OCI-LY7 (cell line): ENCODE measurements at regions not wholly inside any gene's neighbourhood (a gene's known extent, or its start where the extent isn't known, plus 50 kb on each side); places are given as distances from the start of the nearest gene placed in this dataset.
"Not testable (repeated sequence)": the region's sequence is repeated elsewhere in the genome, so short reads cannot be mapped to it uniquely, and the experiment has no call there.

Experiments
- BruUV-seq: library from RNA; stranded (reverse); fragments of 400-500 nt; replicated peaks from 2 replicates; lab custom pipeline; 2021; lab: Mats Ljungman, UMichigan
- CTCF ChIA-PET: fragments of 300-600 bp; sonication (Branson Sonifier 250); formaldehyde crosslinking; loops from one replicate; lab custom pipeline; 2022; ENCODE audit warnings: antibody characterized with exemption; ENCODE audit not compliant: unreplicated experiment; lab: Charles Lee
- POLR2A ChIA-PET: fragments of 300-600 bp; sonication (Branson Sonifier 250); formaldehyde crosslinking; loops from one replicate; lab custom pipeline; 2022; ENCODE audit warnings: antibody characterized with exemption; lab: Charles Lee
- DNase-seq: peaks from one replicate; pipeline ENCODE4 v3.0.0-alpha.2; 2015; ENCODE audit warnings: low spot score
- H2AFZ ChIP-seq: fragments of 200-600 bp; sonication (generic), shearing (Covaris generic); 2 replicates; pipeline ENCODE4 v1.6.1; 2014; ENCODE audit warnings: mild to moderate bottlenecking, antibody characterized with exemption, low read length, moderate library complexity
- H3K27ac ChIP-seq: fragments of 200-600 bp; sonication (generic); 2 replicates; pipeline ENCODE4 v1.5.1; 2014; ENCODE audit warnings: mixed run types, low read depth, mild to moderate bottlenecking, moderate library complexity, low read length, inconsistent platforms; ENCODE audit not compliant: poor library complexity, severe bottlenecking
- H3K36me3 ChIP-seq: fragments of 200-600 bp; sonication (generic); 2 replicates; pipeline ENCODE4 v1.6.1; 2014; ENCODE audit warnings: mild to moderate bottlenecking, antibody characterized with exemption, low read length, moderate library complexity, mixed read lengths; ENCODE audit not compliant: insufficient read depth
- H3K4me1 ChIP-seq: fragments of 200-600 bp; sonication (generic); 2 replicates; pipeline ENCODE4 v1.5.1; 2014; ENCODE audit warnings: mild to moderate bottlenecking, low read length; ENCODE audit not compliant: insufficient read depth, poor library complexity, severe bottlenecking
- H3K4me2 ChIP-seq: fragments of 200-600 bp; sonication (generic); 2 replicates; pipeline ENCODE4 v1.6.1; 2014; ENCODE audit warnings: mild to moderate bottlenecking, low read length
- H3K4me3 ChIP-seq: fragments of 200-600 bp; sonication (generic); 2 replicates; pipeline ENCODE4 v1.5.1; 2014; ENCODE audit warnings: mild to moderate bottlenecking, low read depth, low read length; ENCODE audit not compliant: poor library complexity, severe bottlenecking
- H3K79me2 ChIP-seq: fragments of 200-600 bp; sonication (generic); 2 replicates; pipeline ENCODE4 v1.6.1; 2016; ENCODE audit warnings: low read depth, mild to moderate bottlenecking, low read length, moderate library complexity, mixed read lengths; ENCODE audit not compliant: insufficient read depth
- H3K9me2 ChIP-seq: fragments of 200-600 bp; sonication (generic); 2 replicates; pipeline ENCODE4 v1.6.1; 2016; ENCODE audit warnings: mild to moderate bottlenecking, low read length, mixed read lengths; ENCODE audit not compliant: insufficient read depth
- H3K9me3 ChIP-seq: fragments of 200-600 bp; sonication (generic); 2 replicates; pipeline ENCODE4 v1.6.1; 2014; ENCODE audit warnings: mild to moderate bottlenecking, mixed run types, low read length, mixed read lengths
- H4K20me1 ChIP-seq: fragments of 200-600 bp; sonication (generic); 2 replicates; pipeline ENCODE4 v1.6.1; 2014; ENCODE audit warnings: mild to moderate bottlenecking, antibody characterized with exemption, low read length, moderate library complexity, mixed read lengths; ENCODE audit not compliant: insufficient read depth
- CTCF ChIP-seq: fragments of 200-600 bp; sonication (generic); conservative IDR thresholded peaks from 2 replicates; pipeline ENCODE4 v1.5.1; 2014; ENCODE audit warnings: mild to moderate bottlenecking, antibody characterized with exemption, low read length, moderate library complexity, mixed read lengths
- EZH2phosphoT487 ChIP-seq: fragments of 200-600 bp; sonication (generic); IDR thresholded peaks from 2 replicates; pipeline ENCODE4 v1.6.1; 2018; ENCODE audit warnings: low read depth, borderline replicate concordance, mild to moderate bottlenecking, mixed run types, antibody characterized with exemption, low read length, moderate library complexity, mixed read lengths
- intact Hi-C: fragments of 100-400 bp; cut with micrococcal nuclease; formaldehyde crosslinking; loops from one replicate; pipeline ENCODE4 v1.10.0; 2022; ENCODE audit not compliant: unreplicated experiment

DNA sequence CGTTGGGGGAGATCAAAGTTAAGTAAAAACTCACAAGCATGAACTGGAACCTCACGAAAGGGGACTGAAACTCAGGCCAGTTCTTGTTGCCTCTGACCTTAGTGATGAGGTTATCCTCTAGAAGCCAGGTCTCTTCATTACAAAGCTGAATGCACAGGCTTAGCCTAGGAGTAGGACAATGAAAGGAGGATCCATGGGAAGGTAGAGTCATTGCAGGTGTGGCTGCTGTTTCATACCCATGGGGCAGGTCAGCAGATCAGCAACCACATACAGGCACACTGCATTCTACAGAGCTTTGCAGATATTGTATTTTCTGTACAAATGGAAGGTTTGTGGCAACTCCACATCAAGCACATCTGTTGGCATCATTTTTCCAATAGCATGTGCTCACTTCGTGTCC lies 341.3 kb upstream of the SOX9 start:
- POLR2A ChIA-PET: interaction anchor here (0.5 to 0.6 kb wide), 2 partner anchors 13 to 896 kb away, joined by 3 to 6 read pairs; no protein-coding TSS in a partner anchor
- Histone ChIP-seq H3K27ac (no peak overlapping the region), H3K9me3 (no peaks in the 10 kb centered on the region), H2AFZ (no peak overlapping the region), H3K9me2 (no peaks in the 10 kb centered on the region), H3K4me1 (no peaks in the 10 kb centered on the region), H4K20me1 (no peaks in the 10 kb centered on the region), H3K79me2 (no peaks in the 10 kb centered on the region), H3K4me3 (no peak overlapping the region), H3K36me3 (no peaks in the 10 kb centered on the region), H3K4me2 (no peak overlapping the region)
- TF ChIP-seq EZH2phosphoT487: no peak
- no peak for TF ChIP-seq CTCF
- DNase-seq: no peak
- intact Hi-C loops: no loop called here
- BruUV-seq: no TSS peak
- CTCF ChIA-PET: no interaction called here

DNA sequence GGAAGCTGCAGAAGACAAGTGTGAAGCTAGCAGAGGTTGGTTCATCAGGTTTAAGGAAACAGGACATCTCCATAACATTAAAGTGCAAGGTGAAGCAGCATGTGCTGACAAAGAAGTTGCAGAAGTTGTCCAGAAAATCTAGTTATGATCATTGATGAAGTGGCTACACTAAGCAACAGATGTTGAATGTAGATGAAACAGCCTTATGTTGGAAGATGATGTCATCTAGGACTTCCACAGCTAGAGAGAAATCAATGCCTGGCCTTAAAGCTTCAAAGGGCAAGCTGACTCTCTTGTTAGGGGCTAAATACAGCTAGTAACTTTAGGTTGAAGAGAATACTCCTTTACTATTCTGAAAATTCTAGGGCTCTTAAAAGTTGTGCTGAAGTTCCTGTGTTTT lies 340.2 kb upstream of the SOX9 start:
- TF ChIP-seq CTCF: no peak
- TF ChIP-seq EZH2phosphoT487: no peak
- H3K9me2 ChIP-seq: no peaks in the 10 kb centered on the region
- BruUV-seq: no TSS peak
- H3K79me2 ChIP-seq: no peaks in the 10 kb centered on the region
- H3K4me3 ChIP-seq: no peak overlapping the region
- no peak for DNase-seq
- no peaks in the 10 kb centered on the region for H3K4me1 ChIP-seq
- H3K4me2 ChIP-seq: no peak overlapping the region
- POLR2A ChIA-PET: interaction anchor here (0.6 to 1.2 kb wide), 3 partner anchors 11 to 48 kb away, joined by 3 to 6 read pairs (median 3); no protein-coding TSS in a partner anchor
- CTCF ChIA-PET: no interaction called here
- H3K27ac ChIP-seq: no peak overlapping the region
- no peaks in the 10 kb centered on the region for H4K20me1 ChIP-seq
- H3K36me3 ChIP-seq: no peaks in the 10 kb centered on the region
- no peaks in the 10 kb centered on the region for H3K9me3 ChIP-seq
- intact Hi-C loops: no loop called here
- no peak overlapping the region for H2AFZ ChIP-seq

- H3K4me2 ChIP-seq, CTCF ChIA-PET, H3K27ac ChIP-seq, H3K36me3 ChIP-seq, intact Hi-C loops, H3K4me3 ChIP-seq, BruUV-seq, H2AFZ ChIP-seq, H3K79me2 ChIP-seq, H3K9me2 ChIP-seq, H4K20me1 ChIP-seq, POLR2A ChIA-PET, H3K4me1 ChIP-seq, H3K9me3 ChIP-seq, DNase-seq: not testable (repeated sequence)
These were observed 338.8 kb upstream of the SOX9 start for GRCh38 chr17:71782021-71782420.
